SK-N-SH (cell line): ENCODE measurements at regions not wholly inside any gene's neighbourhood (a gene's known extent, or its start where the extent isn't known, plus 50 kb on each side); places are given as distances from the start of the nearest gene placed in this dataset.

Source experiments
- CTCF ChIP-seq: fragments of 200-600 bp; sonication (generic); IDR thresholded peaks from 2 replicates; pipeline ENCODE4 v1.6.1; 2017; ENCODE audit warnings: antibody characterized with exemption, mild to moderate bottlenecking, moderate library complexity
- TF ChIP-seq, protein P1 (sequence below): IDR thresholded peaks from 2 replicates; pipeline ENCODE4 v1.6.1; 2012; ENCODE audit warnings: mild to moderate bottlenecking, low read depth, low read length, moderate library complexity

GRCh38 chr2:179331061-179331460, 66.4 kb upstream of the SESTD1 start:
- TF ChIP-seq CTCF, result no peak
- TF ChIP-seq, protein P1, sequence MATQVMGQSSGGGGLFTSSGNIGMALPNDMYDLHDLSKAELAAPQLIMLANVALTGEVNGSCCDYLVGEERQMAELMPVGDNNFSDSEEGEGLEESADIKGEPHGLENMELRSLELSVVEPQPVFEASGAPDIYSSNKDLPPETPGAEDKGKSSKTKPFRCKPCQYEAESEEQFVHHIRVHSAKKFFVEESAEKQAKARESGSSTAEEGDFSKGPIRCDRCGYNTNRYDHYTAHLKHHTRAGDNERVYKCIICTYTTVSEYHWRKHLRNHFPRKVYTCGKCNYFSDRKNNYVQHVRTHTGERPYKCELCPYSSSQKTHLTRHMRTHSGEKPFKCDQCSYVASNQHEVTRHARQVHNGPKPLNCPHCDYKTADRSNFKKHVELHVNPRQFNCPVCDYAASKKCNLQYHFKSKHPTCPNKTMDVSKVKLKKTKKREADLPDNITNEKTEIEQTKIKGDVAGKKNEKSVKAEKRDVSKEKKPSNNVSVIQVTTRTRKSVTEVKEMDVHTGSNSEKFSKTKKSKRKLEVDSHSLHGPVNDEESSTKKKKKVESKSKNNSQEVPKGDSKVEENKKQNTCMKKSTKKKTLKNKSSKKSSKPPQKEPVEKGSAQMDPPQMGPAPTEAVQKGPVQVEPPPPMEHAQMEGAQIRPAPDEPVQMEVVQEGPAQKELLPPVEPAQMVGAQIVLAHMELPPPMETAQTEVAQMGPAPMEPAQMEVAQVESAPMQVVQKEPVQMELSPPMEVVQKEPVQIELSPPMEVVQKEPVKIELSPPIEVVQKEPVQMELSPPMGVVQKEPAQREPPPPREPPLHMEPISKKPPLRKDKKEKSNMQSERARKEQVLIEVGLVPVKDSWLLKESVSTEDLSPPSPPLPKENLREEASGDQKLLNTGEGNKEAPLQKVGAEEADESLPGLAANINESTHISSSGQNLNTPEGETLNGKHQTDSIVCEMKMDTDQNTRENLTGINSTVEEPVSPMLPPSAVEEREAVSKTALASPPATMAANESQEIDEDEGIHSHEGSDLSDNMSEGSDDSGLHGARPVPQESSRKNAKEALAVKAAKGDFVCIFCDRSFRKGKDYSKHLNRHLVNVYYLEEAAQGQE, result no peak
